ENCODE measurements at regions not wholly inside any gene's neighbourhood (a gene's known extent, or its start where the extent isn't known, plus 50 kb on each side); places are given as distances from the start of the nearest gene placed in this dataset.

- TF ChIP-seq POLR2A (IDR thresholded peaks at IDR 0.05; ENCODE audit: low read depth, low read length) (no peak), POLR2AphosphoS5 (IDR thresholded peaks at IDR 0.05; ENCODE audit: low read depth, low read length) (no peak), TAF1 (IDR thresholded peaks at IDR 0.05; ENCODE audit: low read depth, low read length) (no peak), SPI1 (IDR thresholded peaks at IDR 0.05; ENCODE audit: low read depth, low read length) (no peak), PAX5 (IDR thresholded peaks at IDR 0.05; ENCODE audit: insufficient read depth, low read length, severe bottlenecking) (no peak)
These were observed 79.6 kb upstream of the TACR1 start for GRCh38 chr2:75278821-75279379.
